GM18508 (cell line): ENCODE measurements at regions not wholly inside any gene's neighbourhood (a gene's known extent, or its start where the extent isn't known, plus 50 kb on each side); places are given as distances from the start of the nearest gene placed in this dataset.
"Not testable (repeated sequence)": the region's sequence is repeated elsewhere in the genome, so short reads cannot be mapped to it uniquely, and the experiment has no call there.

Experiments used
- ATAC-seq: cut with Tn5 transposase; IDR thresholded peaks from one replicate; pipeline ENCODE4 v1.9.1; 2021; ENCODE audit warnings: moderate number of reproducible peaks; ENCODE audit not compliant: insufficient read depth, unreplicated experiment

- ATAC-seq: not testable (repeated sequence)
Measured at GRCh38 chr15:25988716-25989115, 125.6 kb upstream of the ATP10A start.

GRCh38 chr15:25987638-25988037 lies 124.5 kb upstream of the ATP10A start:
- ATAC-seq: no peak

GRCh38 chr15:25985165-25985564 lies 122.0 kb upstream of the ATP10A start:
- ATAC-seq: no peak

GRCh38 chr15:25982736-25983135 lies 119.6 kb upstream of the ATP10A start:
- ATAC-seq: no peak

GRCh38 chr15:25981114-25981513 lies 118.0 kb upstream of the ATP10A start:
- no peak for ATAC-seq

GRCh38 chr15:25972141-25972675 lies 109.1 kb upstream of the ATP10A start:
- no peak for ATAC-seq

GRCh38 chr15:25971053-25971452 lies 107.9 kb upstream of the ATP10A start:
- no peak for ATAC-seq

GRCh38 chr15:25969886-25970285 lies 106.8 kb upstream of the ATP10A start:
- no peak for ATAC-seq

GRCh38 chr15:25967116-25967515 lies 104.0 kb upstream of the ATP10A start:
- no peak for ATAC-seq

GRCh38 chr15:25965326-25965725 lies 102.2 kb upstream of the ATP10A start:
- ATAC-seq: no peak

- ATAC-seq: no peak
Measured at GRCh38 chr15:25960273-25960672, 97.1 kb upstream of the ATP10A start.

GRCh38 chr15:25959100-25959499 lies 96.0 kb upstream of the ATP10A start:
- ATAC-seq: no peak

- no peak for ATAC-seq
Measured at GRCh38 chr15:25955628-25956027, 92.5 kb upstream of the ATP10A start.

- ATAC-seq: no peak
Measured at GRCh38 chr15:25954398-25954797, 91.3 kb upstream of the ATP10A start.

- no peak for ATAC-seq
Measured at GRCh38 chr15:25950014-25950413, 86.9 kb upstream of the ATP10A start.

GRCh38 chr15:25947323-25948314 lies 84.5 kb upstream of the ATP10A start:
- no peak for ATAC-seq

- no peak for ATAC-seq
Measured at GRCh38 chr15:25946241-25946805, 83.2 kb upstream of the ATP10A start.

GRCh38 chr15:25944386-25944785 lies 81.3 kb upstream of the ATP10A start:
- no peak for ATAC-seq

GRCh38 chr15:25943831-25944230 lies 80.7 kb upstream of the ATP10A start:
- no peak for ATAC-seq

- peak; percentile 74 for ATAC-seq
Measured at GRCh38 chr15:25939122-25939521, 76.0 kb upstream of the ATP10A start.

- no peak for ATAC-seq
Measured at GRCh38 chr15:25937796-25938195, 74.7 kb upstream of the ATP10A start.
